T-cell (primary cell): ENCODE measurements at regions not wholly inside any gene's neighbourhood (a gene's known extent, or its start where the extent isn't known, plus 50 kb on each side); places are given as distances from the start of the nearest gene placed in this dataset.

ENCODE experiments used
- ATAC-seq, 4 experiments: fragments of 200-7000 bp in 3 of 4; fragments of 150-1000 bp in 1 of 4; cut with Tn5 transposase; replicated peaks in 1 of 4; 1 replicate in 3 of 4; 2 replicates in 1 of 4; pipeline ENCODE4 v1.10.0; 2021; ENCODE audit warnings: moderate library complexity in 3 of 4, mild to moderate bottlenecking in 2 of 4, moderate number of reproducible peaks in 1 of 4
- CTCF ChIA-PET, 2 donors: fragments of 300-600 bp; sonication (Branson Sonifier 250); formaldehyde crosslinking; loops; one replicate each; lab custom pipeline; 2022; ENCODE audit warnings: antibody characterized with exemption in 2 of 2; lab: Charles Lee
- POLR2A ChIA-PET, 2 donors: fragments of 300-600 bp; sonication (Branson Sonifier 250); formaldehyde crosslinking; loops; one replicate each; lab custom pipeline; 2022; ENCODE audit warnings: antibody characterized with exemption in 2 of 2; lab: Charles Lee
- DNase-seq, 35 experiments: peaks; one replicate each; pipeline versions ENCODE4 v3.0.0 to v3.0.0-alpha.2; 2013 to 2023
- H3K27ac ChIP-seq: one replicate; pipeline ENCODE4 v1.5.1; 2013; ENCODE audit warnings: low read length
- H3K27me3 ChIP-seq, 2 experiments: replicated peaks in 1 of 2; 1 replicate in 1 of 2; 2 replicates in 1 of 2; pipeline versions ENCODE4 v1.6.1 to v1.7.0; 2013; ENCODE audit warnings: low read length in 1 of 2, mixed read lengths in 1 of 2; ENCODE audit not compliant: control insufficient read depth in 2 of 2, insufficient read depth in 2 of 2; ENCODE audit errors: extremely low read depth in 1 of 2
- H3K36me3 ChIP-seq, 2 donors: 1 replicate in 1 of 2; 2 replicates in 1 of 2; pipeline versions ENCODE4 v1.6.1 to v1.7.0; 2013; ENCODE audit warnings: low read length in 1 of 2; ENCODE audit not compliant: control insufficient read depth in 2 of 2, insufficient read depth in 1 of 2; ENCODE audit errors: extremely low read depth in 1 of 2
- H3K4me1 ChIP-seq, 2 experiments: 1 replicate in 1 of 2; 2 replicates in 1 of 2; pipeline versions ENCODE4 v1.6.1 to v1.7.0; 2013; ENCODE audit warnings: low read length in 2 of 2, mixed read lengths in 1 of 2; ENCODE audit not compliant: insufficient read depth in 2 of 2, control insufficient read depth in 1 of 2; ENCODE audit errors: extremely low read depth in 1 of 2
- H3K4me3 ChIP-seq, 2 donors: 1 replicate in 1 of 2; 2 replicates in 1 of 2; pipeline versions ENCODE4 v1.5.1 to v1.7.0; 2013; ENCODE audit warnings: mild to moderate bottlenecking in 2 of 2, low read length in 1 of 2, moderate library complexity in 1 of 2; ENCODE audit not compliant: control insufficient read depth in 1 of 2; ENCODE audit errors: extremely low read depth in 1 of 2
- H3K9me3 ChIP-seq: 2 replicates; pipeline ENCODE4 v1.7.0; 2013
- H3K27ac Mint-ChIP-seq, 2 donors: one replicate each; pipeline ENCODE4 v1.8.0; 2020 to 2021; ENCODE audit warnings: mild to moderate bottlenecking in 2 of 2, mixed read lengths in 2 of 2
- H3K27me3 Mint-ChIP-seq, 2 donors: one replicate each; pipeline ENCODE4 v1.8.0; 2021 to 2022; ENCODE audit warnings: mixed read lengths in 2 of 2
- H3K36me3 Mint-ChIP-seq: one replicate; pipeline ENCODE4 v1.8.0; 2021; ENCODE audit warnings: mixed read lengths
- H3K4me1 Mint-ChIP-seq, 3 donors: one replicate each; pipeline ENCODE4 v1.8.0; 2020 to 2022; ENCODE audit warnings: mixed read lengths in 3 of 3, mild to moderate bottlenecking in 1 of 3
- H3K4me3 Mint-ChIP-seq, 3 donors: one replicate each; pipeline ENCODE4 v1.8.0; 2020 to 2022; ENCODE audit warnings: mild to moderate bottlenecking in 3 of 3, mixed read lengths in 3 of 3, moderate library complexity in 3 of 3
- H3K9me3 Mint-ChIP-seq, 3 donors: one replicate each; pipeline ENCODE4 v1.8.0; 2020 to 2022; ENCODE audit warnings: mixed read lengths in 3 of 3
- WGBS: methylation state at CpG from one replicate; pipeline ENCODE4 v1.1.5; 2013; ENCODE audit warnings: missing lambda C conversion rate; ENCODE audit not compliant: insufficient coverage; 5-methylcytosine and 5-hydroxymethylcytosine counted together

- CTCF ChIA-PET: no interaction called here
These were observed 327.3 kb upstream of the NR2F2 start for GRCh38 chr15:96002890-96003859.

GRCh38 chr15:96005906-96006305 lies 324.6 kb upstream of the NR2F2 start:
- no peak overlapping the region for H3K4me3 ChIP-seq
- Mint-ChIP-seq H3K4me3 (no peak overlapping the region), H3K27ac (no peak overlapping the region), H3K9me3 (peaks cover 0 to 8% (median 5%) of the 10 kb centered on the region in 3 donors), H3K4me1 (no peaks in the 10 kb centered on the region), H3K27me3 (peaks cover 10 to 40% of the 10 kb centered on the region in 2 donors), H3K36me3 (no peaks in the 10 kb centered on the region)
- H3K36me3 ChIP-seq: no peaks in the 10 kb centered on the region
- ChIA-PET POLR2A (no interaction called here), CTCF (no interaction called here)
- H3K27ac ChIP-seq: no peak overlapping the region
- no peak for ATAC-seq
- no peaks in the 10 kb centered on the region for H3K9me3 ChIP-seq
- no CpG with 5 or more reads among the region's 2 CpGs for WGBS
- peaks cover 0 to 9% of the 10 kb centered on the region in 2 experiments for H3K27me3 ChIP-seq
- no peak for DNase-seq
- H3K4me1 ChIP-seq: no peaks in the 10 kb centered on the region

More at GRCh38 chr15:96002890-96003859, 327.3 kb upstream of the NR2F2 start:
- no peak overlapping the region for H3K27ac Mint-ChIP-seq
- H3K9me3 ChIP-seq: no peaks in the 10 kb centered on the region
- H3K9me3 Mint-ChIP-seq: peaks cover 0 to 8% (median 5%) of the 10 kb centered on the region in 3 donors
- no peaks in the 10 kb centered on the region for H3K4me1 ChIP-seq
- peaks cover 17 to 31% of the 10 kb centered on the region in 2 donors for H3K27me3 Mint-ChIP-seq
- DNase-seq: no peak
- H3K4me3 Mint-ChIP-seq: no peak overlapping the region
- WGBS: no CpG with 5 or more reads among the region's 5 CpGs
- no peaks in the 10 kb centered on the region for H3K36me3 ChIP-seq
- H3K36me3 Mint-ChIP-seq: no peaks in the 10 kb centered on the region
- ATAC-seq: no peak
- POLR2A ChIA-PET: interaction anchor here in 1 of 2 donors (0.7 kb wide), 1 partner anchor 643 kb away, joined by 3 read pairs; no protein-coding TSS in a partner anchor
- H3K27ac ChIP-seq: no peak overlapping the region
- peaks cover 0 to 19% of the 10 kb centered on the region in 2 experiments for H3K27me3 ChIP-seq
- H3K4me3 ChIP-seq: no peak overlapping the region
- no peaks in the 10 kb centered on the region for H3K4me1 Mint-ChIP-seq

- no peak overlapping the region for H3K27ac Mint-ChIP-seq
- no peak overlapping the region for H3K4me3 Mint-ChIP-seq
- DNase-seq: no peak
- no peaks in the 10 kb centered on the region for H3K4me1 ChIP-seq
- POLR2A ChIA-PET: no interaction called here
- H3K36me3 Mint-ChIP-seq: no peaks in the 10 kb centered on the region
- no peaks in the 10 kb centered on the region for H3K36me3 ChIP-seq
- no peaks in the 10 kb centered on the region for H3K9me3 ChIP-seq
- no peak overlapping the region for H3K4me3 ChIP-seq
- no peak for ATAC-seq
- WGBS: 58% methylated on average over 3 of the region's 5 CpGs
- peaks cover 0 to 7% of the 10 kb centered on the region in 2 experiments for H3K27me3 ChIP-seq
- H3K4me1 Mint-ChIP-seq: no peaks in the 10 kb centered on the region
- H3K27ac ChIP-seq: no peak overlapping the region
- H3K27me3 Mint-ChIP-seq: peaks cover 31 to 45% of the 10 kb centered on the region in 2 donors
- CTCF ChIA-PET: no interaction called here
- peaks cover 0 to 12% (median 5%) of the 10 kb centered on the region in 3 donors for H3K9me3 Mint-ChIP-seq
These were observed 319.4 kb upstream of the NR2F2 start for GRCh38 chr15:96011136-96011535.

GRCh38 chr15:96014939-96015338 lies 315.6 kb upstream of the NR2F2 start:
- H3K4me1 Mint-ChIP-seq: no peaks in the 10 kb centered on the region
- Histone ChIP-seq H3K36me3 (no peaks in the 10 kb centered on the region), H3K4me1 (no peaks in the 10 kb centered on the region), H3K9me3 (no peaks in the 10 kb centered on the region), H3K27me3 (no peaks in the 10 kb centered on the region), H3K4me3 (no peak overlapping the region), H3K27ac (no peak overlapping the region)
- H3K9me3 Mint-ChIP-seq: peaks cover 0 to 4% (median 0%) of the 10 kb centered on the region in 3 donors
- 100% methylated on average over 1 of the region's 2 CpGs for WGBS
- no peaks in the 10 kb centered on the region for H3K36me3 Mint-ChIP-seq
- ATAC-seq: no peak
- no peak overlapping the region for H3K27ac Mint-ChIP-seq
- H3K27me3 Mint-ChIP-seq: peaks cover 23 to 31% of the 10 kb centered on the region in 2 donors
- no peak for DNase-seq
- no peak overlapping the region for H3K4me3 Mint-ChIP-seq
- ChIA-PET POLR2A (no interaction called here), CTCF (no interaction called here)

- H3K4me1 ChIP-seq: no peaks in the 10 kb centered on the region
- H3K27me3 ChIP-seq: peaks cover 2 to 3% of the 10 kb centered on the region in 2 experiments
- H3K27ac ChIP-seq: no peak overlapping the region
- POLR2A ChIA-PET: no interaction called here
- H3K36me3 ChIP-seq: no peaks in the 10 kb centered on the region
- ATAC-seq (no peak), DNase-seq (no peak)
- WGBS: 67% methylated on average over 2 of the region's 6 CpGs
- Mint-ChIP-seq H3K4me3 (no peak overlapping the region), H3K9me3 (peaks cover 0 to 3% (median 0%) of the 10 kb centered on the region in 3 donors), H3K27ac (no peak overlapping the region), H3K4me1 (no peaks in the 10 kb centered on the region), H3K27me3 (peaks cover 5 to 25% of the 10 kb centered on the region in 2 donors), H3K36me3 (no peaks in the 10 kb centered on the region)
- H3K4me3 ChIP-seq: no peak overlapping the region
- H3K9me3 ChIP-seq: no peaks in the 10 kb centered on the region
- CTCF ChIA-PET: no interaction called here
These were observed 311.4 kb upstream of the NR2F2 start for GRCh38 chr15:96019114-96019513.

GRCh38 chr15:96020133-96020532 lies 310.4 kb upstream of the NR2F2 start:
- H3K4me3 ChIP-seq: no peak overlapping the region
- ChIA-PET CTCF (no interaction called here), POLR2A (no interaction called here)
- H3K4me1 Mint-ChIP-seq: no peaks in the 10 kb centered on the region
- peaks cover 0 to 3% (median 0%) of the 10 kb centered on the region in 3 donors for H3K9me3 Mint-ChIP-seq
- WGBS: 82% methylated on average over 3 of the region's 4 CpGs
- no peak overlapping the region for H3K27ac Mint-ChIP-seq
- H3K27me3 ChIP-seq: peaks cover 2 to 6% of the 10 kb centered on the region in 2 experiments
- H3K4me3 Mint-ChIP-seq: no peak overlapping the region
- H3K27ac ChIP-seq: no peak overlapping the region
- H3K36me3 ChIP-seq: no peaks in the 10 kb centered on the region
- H3K4me1 ChIP-seq: no peaks in the 10 kb centered on the region
- H3K9me3 ChIP-seq: no peaks in the 10 kb centered on the region
- peaks cover 2 to 19% of the 10 kb centered on the region in 2 donors for H3K27me3 Mint-ChIP-seq
- ATAC-seq (no peak), DNase-seq (no peak)
- H3K36me3 Mint-ChIP-seq: no peaks in the 10 kb centered on the region
